ENCODE measurements at regions not wholly inside any gene's neighbourhood (a gene's known extent, or its start where the extent isn't known, plus 50 kb on each side); places are given as distances from the start of the nearest gene placed in this dataset.

DNA sequence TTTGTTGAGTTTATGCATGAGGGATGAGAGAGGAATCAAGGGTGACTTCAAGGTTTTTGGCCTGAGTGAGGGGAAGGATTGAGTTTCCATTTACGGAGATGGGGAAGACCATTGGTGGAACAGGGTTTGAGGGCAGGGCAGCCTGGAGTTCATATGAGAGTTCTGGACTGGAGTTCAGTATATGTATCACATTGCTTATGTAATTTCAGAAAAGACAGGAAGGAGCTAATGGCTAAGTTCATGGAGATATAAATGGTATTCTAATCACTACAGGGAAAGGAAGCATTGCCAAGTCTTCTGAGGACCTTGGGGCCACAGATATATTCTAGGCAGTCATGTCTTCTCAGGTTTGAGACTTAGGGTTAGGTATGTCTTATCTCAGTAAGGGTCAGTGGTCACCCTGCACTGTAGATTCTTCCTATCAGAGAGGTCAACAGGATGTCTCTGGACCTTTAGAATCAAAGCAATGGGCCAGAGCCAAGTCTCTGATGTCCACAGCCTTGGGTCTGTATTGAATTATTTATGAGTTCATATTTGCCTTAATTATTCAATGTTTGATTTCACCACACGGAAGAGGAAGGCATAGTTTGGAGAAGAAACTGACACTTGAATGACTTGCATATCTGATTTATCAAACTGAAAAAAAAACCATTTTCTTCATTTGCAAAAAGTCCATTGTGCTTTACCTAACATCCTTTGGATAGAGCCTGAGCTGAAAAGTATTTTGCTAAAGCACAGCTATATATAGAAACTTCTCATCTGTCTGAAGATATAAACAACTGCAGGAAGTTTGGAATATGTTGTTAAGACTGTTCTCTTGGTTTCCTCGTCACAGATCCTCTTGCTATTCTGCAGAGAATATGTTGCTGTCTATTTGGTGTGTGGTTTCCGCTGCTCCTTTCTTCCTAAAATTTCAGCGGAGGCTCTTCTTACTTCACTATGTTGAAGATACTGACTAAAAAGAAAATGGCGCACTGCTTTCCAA, 139.5 kb downstream of the PDGFRA start:
- H4K91ac ChIP-seq (ENCODE audit: insufficient read depth, low read depth, low read length), result no peak overlapping the region; the same call in 1 of the 2 replicates
- H3K23ac ChIP-seq (ENCODE audit: low read depth, low read length), result peak overlapping the region; percentile 9; the same call in 1 of the 2 replicates
- ATAC-seq (ENCODE audit: low read depth), result peak; percentile 87
- H4K20me1 ChIP-seq (ENCODE audit: insufficient read depth, low read length), result no peaks in the 10 kb centered on the region
- H3K4me2 ChIP-seq (ENCODE audit: low read depth, low read length), result peak overlapping the region; percentile 48
- peak overlapping the region; percentile 54; the same call in 1 of the 2 replicates for H3K14ac ChIP-seq (replicated peaks; ENCODE audit: low read depth, low read length)
- no peak overlapping the region for H2AK9ac ChIP-seq (replicated peaks; ENCODE audit: low read depth, low read length, poor library complexity)
- H4K8ac ChIP-seq (ENCODE audit: low read depth in 2 of 2, low read length in 2 of 2), result peak overlapping the region in 1 of 2 experiments; percentile 44; a peak in 1 of 4 replicates
- H2BK5ac ChIP-seq (ENCODE audit: low read depth, low read length, poor library complexity, severe bottlenecking), result peak overlapping the region; percentile 17
- H3K9me3 ChIP-seq (ENCODE audit: control insufficient read depth, insufficient read depth, low read length), result no peaks in the 10 kb centered on the region
- H3K27me3 ChIP-seq (ENCODE audit: control insufficient read depth, insufficient read depth, low read length), result no peaks in the 10 kb centered on the region
- H3K36me3 ChIP-seq (ENCODE audit: control insufficient read depth, insufficient read depth, low read length), result no peaks in the 10 kb centered on the region
- peak overlapping the region; percentile 47; the same call in 1 of the 3 replicates for H2BK15ac ChIP-seq (ENCODE audit: low read depth, low read length)
- no peak overlapping the region; the same call in 1 of the 2 replicates for H3K27ac ChIP-seq (ENCODE audit: insufficient read depth, low read length)
- ChIA-PET CTCF (no interaction called here), POLR2A (ENCODE audit: unreplicated experiment) (no interaction called here)
- no peak overlapping the region for H3K9ac ChIP-seq (ENCODE audit: low read depth, low read length)
- dilution Hi-C loops (cut with HindIII; ENCODE audit: low sequenced_read_pairs, unreplicated experiment) (no loop called here), in situ Hi-C loops (cut with MboI; ENCODE audit: low sequenced_read_pairs) (no loop called here), intact Hi-C loops (cut with micrococcal nuclease) (no loop called here)
- no TSS peak for BruUV-seq (replicated peaks)
- H4K5ac ChIP-seq (ENCODE audit: low read depth, low read length), result no peak overlapping the region
- no peak overlapping the region for H2AFZ ChIP-seq (replicated peaks; ENCODE audit: low read length, poor library complexity)
- H3K56ac ChIP-seq (ENCODE audit: extremely low read depth, insufficient read depth, low read length), result no peak overlapping the region; the same call in 1 of the 2 replicates
- no CpG with 5 or more reads among the region's 6 CpGs for WGBS, 2 experiments (ENCODE audit: extremely low coverage in 2 of 2, insufficient read length in 1 of 2)
- no peak overlapping the region; the same call in 1 of the 2 replicates for H3K18ac ChIP-seq (ENCODE audit: low read depth, low read length)
- H2AK5ac ChIP-seq (ENCODE audit: low read depth, low read length), result peak overlapping the region; percentile 44; the same call in 1 of the 2 replicates
- H2BK120ac ChIP-seq (ENCODE audit: low read depth, low read length), result peak overlapping the region; percentile 85; the same call in 1 of the 2 replicates
- peak; percentile 60 for DNase-seq
- H3K4me1 ChIP-seq (ENCODE audit: control insufficient read depth, insufficient read depth, low read length), result peaks cover 4% of the 10 kb centered on the region
- H3K4ac ChIP-seq (ENCODE audit: low read depth, low read length), result peak overlapping the region; percentile 64; the same call in 1 of the 2 replicates
- peaks cover 8% of the 10 kb centered on the region; the same call in 1 of the 2 replicates for H3K9me1 ChIP-seq (ENCODE audit: insufficient read depth, low read length)
- no peak overlapping the region for H3K4me3 ChIP-seq (ENCODE audit: insufficient read depth, low read depth, low read length)
- no peaks in the 10 kb centered on the region for H3K79me1 ChIP-seq (ENCODE audit: low read depth in 1 of 2, low read length in 2 of 2)
- peak overlapping the region; percentile 78 for H2BK20ac ChIP-seq (ENCODE audit: low read depth, low read length)
- TF ChIP-seq CEBPB (IDR thresholded peaks at IDR 0.05; ENCODE audit: low read depth, low read length) (no peak), POLR2A (IDR thresholded peaks at IDR 0.05; ENCODE audit: low read depth, low read length) (no peak), CHD1 (IDR thresholded peaks at IDR 0.05; ENCODE audit: low read depth, low read length) (no peak), SMC3 (IDR thresholded peaks at IDR 0.05; ENCODE audit: low read depth, low read length) (no peak), RFX5 (IDR thresholded peaks at IDR 0.05; ENCODE audit: low read depth, low read length) (no peak), RAD21 (IDR thresholded peaks at IDR 0.05; ENCODE audit: low read length) (no peak), MXI1 (IDR thresholded peaks at IDR 0.05; ENCODE audit: borderline replicate concordance, low read depth, low read length) (no peak), CTCF (conservative IDR thresholded peaks at IDR 0.05; ENCODE audit: low read depth, low read length) (no peak), ELK1 (IDR thresholded peaks at IDR 0.05; ENCODE audit: borderline replicate concordance, low read depth, low read length) (no peak), MAZ (IDR thresholded peaks at IDR 0.05; ENCODE audit: borderline replicate concordance, low read depth, low read length) (no peak), NFE2L2 (IDR thresholded peaks at IDR 0.05; ENCODE audit: low read depth, low read length) (no peak), RCOR1 (IDR thresholded peaks at IDR 0.05; ENCODE audit: insufficient replicate concordance, low read length) (no peak)
- TF ChIP-seq, protein P1, sequence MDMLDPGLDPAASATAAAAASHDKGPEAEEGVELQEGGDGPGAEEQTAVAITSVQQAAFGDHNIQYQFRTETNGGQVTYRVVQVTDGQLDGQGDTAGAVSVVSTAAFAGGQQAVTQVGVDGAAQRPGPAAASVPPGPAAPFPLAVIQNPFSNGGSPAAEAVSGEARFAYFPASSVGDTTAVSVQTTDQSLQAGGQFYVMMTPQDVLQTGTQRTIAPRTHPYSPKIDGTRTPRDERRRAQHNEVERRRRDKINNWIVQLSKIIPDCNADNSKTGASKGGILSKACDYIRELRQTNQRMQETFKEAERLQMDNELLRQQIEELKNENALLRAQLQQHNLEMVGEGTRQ (IDR thresholded peaks at IDR 0.05; ENCODE audit: low read depth, low read length), result no peak

Measured in IMR-90 (cell line).